ENCODE measurements at regions not wholly inside any gene's neighbourhood (a gene's known extent, or its start where the extent isn't known, plus 50 kb on each side); places are given as distances from the start of the nearest gene placed in this dataset.

DNA sequence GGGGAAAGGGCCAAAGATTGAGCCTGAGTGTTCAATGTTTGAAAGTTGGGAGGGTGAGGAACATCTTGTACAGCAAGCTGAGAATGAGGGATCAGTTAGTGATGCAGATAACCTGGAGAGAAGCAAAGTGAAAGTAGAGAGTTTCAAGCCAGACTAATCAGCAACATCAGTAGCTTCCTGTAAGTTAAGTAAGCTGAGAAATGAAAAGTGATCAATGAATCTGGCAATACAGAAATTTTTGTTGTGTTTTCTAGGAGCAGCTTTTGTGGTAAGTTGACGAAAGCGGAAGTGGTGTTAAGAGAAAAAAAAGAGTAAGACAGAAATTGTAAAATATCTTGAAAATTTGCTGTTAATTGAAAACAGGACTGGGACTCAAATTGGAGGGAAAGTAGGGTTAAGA is 855.5 kb upstream of the MAP3K7 start:
- no peak for DNase-seq (ENCODE audit: low read depth)
- TF ChIP-seq CTCF (IDR thresholded peaks at IDR 0.05; ENCODE audit: low read depth, low read length) = no peak
- no peak for TF ChIP-seq MYC (IDR thresholded peaks at IDR 0.05; ENCODE audit: low read depth, low read length)
- TF ChIP-seq POLR2A (IDR thresholded peaks at IDR 0.05; ENCODE audit: extremely low read depth, insufficient read length) = no peak
- no peak for TF ChIP-seq MAX (IDR thresholded peaks at IDR 0.05; ENCODE audit: low read depth, low read length)
- no peak overlapping the region for H3K4me3 ChIP-seq (ENCODE audit: low read depth, low read length)

- DNase-seq (ENCODE audit: low read depth) = no peak
- TF ChIP-seq MAX (IDR thresholded peaks at IDR 0.05; ENCODE audit: low read depth, low read length) (no peak), POLR2A (IDR thresholded peaks at IDR 0.05; ENCODE audit: extremely low read depth, insufficient read length) (no peak), MYC (IDR thresholded peaks at IDR 0.05; ENCODE audit: low read depth, low read length) (no peak), CTCF (IDR thresholded peaks at IDR 0.05; ENCODE audit: low read depth, low read length) (no peak)
- no peak overlapping the region for H3K4me3 ChIP-seq (ENCODE audit: low read depth, low read length)
These were observed 851.7 kb upstream of the MAP3K7 start for GRCh38 chr6:91438570-91438969.

DNA sequence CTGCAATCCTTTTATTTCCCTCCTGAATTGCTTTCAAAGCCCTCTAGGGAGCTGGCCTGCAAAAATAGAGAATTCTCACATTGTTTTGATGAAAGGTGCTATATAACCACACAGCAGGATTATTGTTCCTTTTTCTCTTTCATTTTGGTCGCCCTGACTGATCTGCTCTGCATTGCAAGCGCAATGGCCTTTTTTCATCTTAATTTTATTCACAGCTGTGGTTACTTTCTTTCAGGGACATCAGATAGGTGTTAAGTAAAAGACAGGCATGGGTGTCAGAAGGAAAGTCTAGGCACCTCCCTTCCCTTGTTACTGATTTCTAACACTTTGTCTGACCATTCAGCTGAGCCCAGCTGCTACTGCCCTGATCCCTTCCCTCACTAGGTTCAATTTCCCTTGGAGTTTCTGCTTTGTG is 850.5 kb upstream of the MAP3K7 start:
- DNase-seq (ENCODE audit: low read depth) = no peak
- no peak overlapping the region for H3K4me3 ChIP-seq (ENCODE audit: low read depth, low read length)
- no peak for TF ChIP-seq MAX (IDR thresholded peaks at IDR 0.05; ENCODE audit: low read depth, low read length)
- no peak for TF ChIP-seq MYC (IDR thresholded peaks at IDR 0.05; ENCODE audit: low read depth, low read length)
- no peak for TF ChIP-seq POLR2A (IDR thresholded peaks at IDR 0.05; ENCODE audit: extremely low read depth, insufficient read length)
- no peak for TF ChIP-seq CTCF (IDR thresholded peaks at IDR 0.05; ENCODE audit: low read depth, low read length)

- no peak for DNase-seq (ENCODE audit: low read depth)
- TF ChIP-seq CTCF (IDR thresholded peaks at IDR 0.05; ENCODE audit: low read depth, low read length) (no peak), POLR2A (IDR thresholded peaks at IDR 0.05; ENCODE audit: extremely low read depth, insufficient read length) (no peak), MYC (IDR thresholded peaks at IDR 0.05; ENCODE audit: low read depth, low read length) (no peak), MAX (IDR thresholded peaks at IDR 0.05; ENCODE audit: low read depth, low read length) (no peak)
- H3K4me3 ChIP-seq (ENCODE audit: low read depth, low read length) = no peak overlapping the region
These were observed 849.6 kb upstream of the MAP3K7 start for GRCh38 chr6:91436448-91436847.

- TF ChIP-seq MYC (IDR thresholded peaks at IDR 0.05; ENCODE audit: low read depth, low read length) = no peak
- TF ChIP-seq CTCF (IDR thresholded peaks at IDR 0.05; ENCODE audit: low read depth, low read length) = no peak
- no peak for TF ChIP-seq POLR2A (IDR thresholded peaks at IDR 0.05; ENCODE audit: extremely low read depth, insufficient read length)
- no peak for TF ChIP-seq MAX (IDR thresholded peaks at IDR 0.05; ENCODE audit: low read depth, low read length)
- H3K4me3 ChIP-seq (ENCODE audit: low read depth, low read length) = no peak overlapping the region
- no peak for DNase-seq (ENCODE audit: low read depth)
These were observed 848.8 kb upstream of the MAP3K7 start for GRCh38 chr6:91435630-91436029.

- H3K4me3 ChIP-seq (ENCODE audit: low read depth, low read length) = no peak overlapping the region
- no peak for DNase-seq (ENCODE audit: low read depth)
- TF ChIP-seq CTCF (IDR thresholded peaks at IDR 0.05; ENCODE audit: low read depth, low read length) (no peak), MYC (IDR thresholded peaks at IDR 0.05; ENCODE audit: low read depth, low read length) (no peak), POLR2A (IDR thresholded peaks at IDR 0.05; ENCODE audit: extremely low read depth, insufficient read length) (no peak), MAX (IDR thresholded peaks at IDR 0.05; ENCODE audit: low read depth, low read length) (no peak)
These were observed 847.7 kb upstream of the MAP3K7 start for GRCh38 chr6:91434576-91434975.
